Panc1 (cell line): ENCODE measurements at regions not wholly inside any gene's neighbourhood (a gene's known extent, or its start where the extent isn't known, plus 50 kb on each side); places are given as distances from the start of the nearest gene placed in this dataset.

Experiments used
- ATAC-seq: fragments of 200-7000 bp; cut with Tn5 transposase; 2 replicates; pipeline ENCODE4 v1.9.1; 2020; ENCODE audit warnings: mild to moderate bottlenecking, moderate library complexity
- BruUV-seq: library from RNA; stranded (reverse); fragments of 400-500 nt; replicated peaks from 2 replicates; lab custom pipeline; 2021; lab: Mats Ljungman, UMichigan
- CTCF ChIA-PET: fragments of 300-600 bp; sonication (Branson Sonifier 250); formaldehyde crosslinking; loops from one replicate; lab custom pipeline; 2022; ENCODE audit warnings: antibody characterized with exemption; lab: Charles Lee
- POLR2A ChIA-PET: fragments of 300-600 bp; sonication (Branson Sonifier 250); formaldehyde crosslinking; loops from one replicate; lab custom pipeline; 2022; ENCODE audit warnings: antibody characterized with exemption; lab: Charles Lee
- DNase-seq: peaks from one replicate; pipeline ENCODE4 v3.0.0-alpha.2; 2010; ENCODE audit warnings: low read depth, low spot score
- H3K27ac ChIP-seq: 2 replicates; pipeline ENCODE4 v1.5.1; 2011; ENCODE audit warnings: mild to moderate bottlenecking, low read length, inconsistent platforms
- H3K27me3 ChIP-seq: fragments of 200-500 bp; sonication (Bioruptor generic); 2 replicates; pipeline ENCODE4 v1.6.0; 2014; ENCODE audit warnings: low read length, inconsistent platforms; ENCODE audit not compliant: control insufficient read depth, insufficient read depth
- H3K36me3 ChIP-seq: fragments of 200-500 bp; sonication (Bioruptor generic); 2 replicates; pipeline ENCODE4 v1.5.1; 2014; ENCODE audit warnings: inconsistent platforms, mild to moderate bottlenecking, low read length, moderate library complexity; ENCODE audit not compliant: control insufficient read depth, insufficient read depth
- H3K4me1 ChIP-seq: 2 replicates; pipeline ENCODE4 v1.5.1; 2011; ENCODE audit warnings: inconsistent platforms, mild to moderate bottlenecking, low read length, moderate library complexity; ENCODE audit not compliant: control insufficient read depth, insufficient read depth
- H3K4me3 ChIP-seq, 2 experiments: 2 replicates each; pipeline ENCODE4 v1.5.1; 2011 to 2012; ENCODE audit warnings: low read depth in 2 of 2, low read length in 2 of 2, mild to moderate bottlenecking in 2 of 2, inconsistent platforms in 1 of 2, moderate library complexity in 1 of 2
- H3K9me3 ChIP-seq: fragments of 200-500 bp; sonication (Bioruptor generic); 2 replicates; pipeline ENCODE4 v1.5.1; 2014; ENCODE audit warnings: low read depth, mild to moderate bottlenecking, inconsistent platforms, low read length, moderate library complexity; ENCODE audit not compliant: control insufficient read depth, insufficient read depth
- POLR2AphosphoS5 ChIP-seq: IDR thresholded peaks from 2 replicates; pipeline ENCODE4 v1.6.1; 2012; ENCODE audit warnings: mild to moderate bottlenecking, low read depth, low read length, moderate library complexity
- REST ChIP-seq, 2 experiments: IDR thresholded peaks; 2 replicates each; pipeline ENCODE4 v1.6.1; 2011 to 2012; ENCODE audit warnings: low read depth in 2 of 2, control low read depth in 1 of 2, low read length in 1 of 2, mild to moderate bottlenecking in 1 of 2, moderate library complexity in 1 of 2; ENCODE audit not compliant: insufficient read depth in 1 of 2
- SIN3A ChIP-seq: IDR thresholded peaks from 2 replicates; pipeline ENCODE4 v1.6.1; 2012; ENCODE audit warnings: low read depth, mild to moderate bottlenecking, low read length, moderate library complexity, borderline replicate concordance; ENCODE audit not compliant: insufficient read depth
- TCF7L2 ChIP-seq: IDR thresholded peaks from 2 replicates; pipeline ENCODE4 v1.6.1; 2011; ENCODE audit warnings: mild to moderate bottlenecking, low read depth, low read length, inconsistent platforms
- in situ Hi-C: cut with HindIII; loops from 2 replicates; pipeline ENCODE4 v1.10.0; 2016; ENCODE audit warnings: low sequenced_read_pairs, low pct_unique_long_range_greater_than_20kb
- intact Hi-C: fragments of 100-400 bp; cut with micrococcal nuclease; formaldehyde crosslinking; loops from one replicate; pipeline ENCODE4 v1.10.0; 2022; ENCODE audit not compliant: unreplicated experiment
- TF ChIP-seq, protein P1 (sequence below): fragments of 450-650 bp; IDR thresholded peaks from 2 replicates; pipeline ENCODE4 v1.5.1; 2017; ENCODE audit warnings: mild to moderate bottlenecking

DNA sequence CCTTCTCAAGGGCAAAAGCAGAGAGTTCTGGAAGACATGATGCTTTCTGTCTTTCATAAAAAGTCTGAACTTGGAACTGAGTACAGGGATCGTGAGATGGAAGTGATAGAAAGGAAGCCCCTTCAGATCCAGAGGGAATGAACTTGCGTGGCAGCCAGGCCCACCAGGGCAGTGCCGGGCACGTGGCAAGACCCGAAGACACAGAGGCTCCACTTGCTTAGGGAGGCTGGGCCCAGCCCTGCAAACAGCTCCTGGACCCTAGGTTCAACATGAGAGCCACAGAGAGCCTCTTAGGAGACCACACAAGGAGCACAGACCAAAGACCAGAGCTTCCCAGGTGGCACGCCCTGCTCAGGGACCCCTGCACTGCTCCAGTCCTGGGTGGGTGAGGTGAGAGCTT, 155.4 kb upstream of the SMIM21 start:
- Histone ChIP-seq H3K9me3 (no peaks in the 10 kb centered on the region), H3K36me3 (no peaks in the 10 kb centered on the region), H3K27me3 (peaks cover 3% of the 10 kb centered on the region), H3K4me1 (no peaks in the 10 kb centered on the region), H3K27ac (no peak overlapping the region), H3K4me3 (no peak overlapping the region)
- ATAC-seq: no peak
- POLR2A ChIA-PET: no interaction called here
- TF ChIP-seq, protein P1, sequence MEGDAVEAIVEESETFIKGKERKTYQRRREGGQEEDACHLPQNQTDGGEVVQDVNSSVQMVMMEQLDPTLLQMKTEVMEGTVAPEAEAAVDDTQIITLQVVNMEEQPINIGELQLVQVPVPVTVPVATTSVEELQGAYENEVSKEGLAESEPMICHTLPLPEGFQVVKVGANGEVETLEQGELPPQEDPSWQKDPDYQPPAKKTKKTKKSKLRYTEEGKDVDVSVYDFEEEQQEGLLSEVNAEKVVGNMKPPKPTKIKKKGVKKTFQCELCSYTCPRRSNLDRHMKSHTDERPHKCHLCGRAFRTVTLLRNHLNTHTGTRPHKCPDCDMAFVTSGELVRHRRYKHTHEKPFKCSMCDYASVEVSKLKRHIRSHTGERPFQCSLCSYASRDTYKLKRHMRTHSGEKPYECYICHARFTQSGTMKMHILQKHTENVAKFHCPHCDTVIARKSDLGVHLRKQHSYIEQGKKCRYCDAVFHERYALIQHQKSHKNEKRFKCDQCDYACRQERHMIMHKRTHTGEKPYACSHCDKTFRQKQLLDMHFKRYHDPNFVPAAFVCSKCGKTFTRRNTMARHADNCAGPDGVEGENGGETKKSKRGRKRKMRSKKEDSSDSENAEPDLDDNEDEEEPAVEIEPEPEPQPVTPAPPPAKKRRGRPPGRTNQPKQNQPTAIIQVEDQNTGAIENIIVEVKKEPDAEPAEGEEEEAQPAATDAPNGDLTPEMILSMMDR: no peak
- TF ChIP-seq TCF7L2 (no peak), POLR2AphosphoS5 (no peak), REST (IDR thresholded peaks at IDR 0.05; ENCODE audit: insufficient read depth in 1 of 2, low read depth in 2 of 2, low read length in 1 of 2) (no peak), SIN3A (no peak)
- no TSS peak for BruUV-seq
- intact Hi-C loops (no loop called here), in situ Hi-C loops (no loop called here)
- CTCF ChIA-PET: no interaction called here
- DNase-seq: no peak

GRCh38 chr18:75582406-75582821, 154.9 kb upstream of the SMIM21 start:
- DNase-seq: no peak
- CTCF ChIA-PET: no interaction called here
- intact Hi-C loops (no loop called here), in situ Hi-C loops (no loop called here)
- Histone ChIP-seq H3K36me3 (no peaks in the 10 kb centered on the region), H3K27ac (no peak overlapping the region), H3K9me3 (no peaks in the 10 kb centered on the region), H3K4me3 (no peak overlapping the region), H3K4me1 (no peaks in the 10 kb centered on the region), H3K27me3 (peaks cover 3% of the 10 kb centered on the region)
- ATAC-seq: no peak
- POLR2A ChIA-PET: no interaction called here
- TF ChIP-seq POLR2AphosphoS5 (no peak), TCF7L2 (no peak), REST (IDR thresholded peaks at IDR 0.05; ENCODE audit: insufficient read depth in 1 of 2, low read depth in 2 of 2, low read length in 1 of 2) (no peak), SIN3A (no peak)
- TF ChIP-seq, protein P1: no peak
- no TSS peak for BruUV-seq
